ENCODE measurements at regions not wholly inside any gene's neighbourhood (a gene's known extent, or its start where the extent isn't known, plus 50 kb on each side); places are given as distances from the start of the nearest gene placed in this dataset.

GRCh38 chr17:79192503-79193351 lies 118.1 kb downstream of the ENGASE start (continued):
- no peak for TF ChIP-seq ZNF503 (CRISPR knock-in tag; IDR thresholded peaks at IDR 0.05)
- TF ChIP-seq ISX (CRISPR knock-in tag; conservative IDR thresholded peaks at IDR 0.05), result no peak
- no peak for TF ChIP-seq HNF1A (IDR thresholded peaks at IDR 0.05; ENCODE audit: low read depth)
- no peak for TF ChIP-seq HNF1A (CRISPR knock-in tag; IDR thresholded peaks at IDR 0.05; ENCODE audit: borderline replicate concordance)
- TF ChIP-seq ZNF552 (CRISPR knock-in tag; IDR thresholded peaks at IDR 0.05; ENCODE audit: borderline replicate concordance), result 0 out of 2 replicates have a peak, but pooled peaks have one; percentile 53
- TF ChIP-seq REST (IDR thresholded peaks at IDR 0.05; ENCODE audit: borderline replicate concordance in 1 of 2, low read depth in 1 of 2, low read length in 2 of 2), result peak; percentile 98 to 99
- no peak for TF ChIP-seq RARG (CRISPR knock-in tag; IDR thresholded peaks at IDR 0.05; ENCODE audit: low read depth)
- no peak for TF ChIP-seq RERE (CRISPR knock-in tag; IDR thresholded peaks at IDR 0.05; ENCODE audit: low read depth)
- TF ChIP-seq MTERF4 (CRISPR knock-in tag; IDR thresholded peaks at IDR 0.05), result peak; percentile 90

All from HepG2 (cell line).